GM18868 (cell line): ENCODE measurements at regions not wholly inside any gene's neighbourhood (a gene's known extent, or its start where the extent isn't known, plus 50 kb on each side); places are given as distances from the start of the nearest gene placed in this dataset.
"Not testable (repeated sequence)": the region's sequence is repeated elsewhere in the genome, so short reads cannot be mapped to it uniquely, and the experiment has no call there.

Experiments
- ATAC-seq: cut with Tn5 transposase; IDR thresholded peaks from one replicate; pipeline ENCODE4 v1.9.1; 2021; ENCODE audit warnings: mild to moderate bottlenecking, moderate library complexity; ENCODE audit not compliant: unreplicated experiment

DNA sequence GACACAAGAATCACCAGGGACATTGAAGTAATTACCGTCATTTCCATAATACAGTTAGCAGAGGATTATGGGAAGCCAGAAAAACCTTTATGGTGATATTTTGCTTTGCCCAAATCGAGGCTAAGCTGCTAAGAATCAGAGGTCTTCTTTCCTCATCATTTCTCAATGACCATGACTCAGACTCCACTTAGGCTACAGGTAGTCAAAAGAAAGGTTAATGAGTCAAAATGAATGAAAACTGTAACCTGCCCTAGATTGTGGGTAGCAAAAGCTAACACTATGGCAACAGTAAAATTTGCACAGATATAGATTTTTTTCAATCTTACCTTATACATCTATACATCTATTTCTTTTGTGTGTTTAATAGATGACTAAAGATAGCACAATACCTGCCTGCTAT, 185.8 kb downstream of the CARTPT start:
- ATAC-seq, result no peak

GRCh38 chr5:71905834-71906711, 187.0 kb downstream of the CARTPT start:
- ATAC-seq, result no peak

DNA sequence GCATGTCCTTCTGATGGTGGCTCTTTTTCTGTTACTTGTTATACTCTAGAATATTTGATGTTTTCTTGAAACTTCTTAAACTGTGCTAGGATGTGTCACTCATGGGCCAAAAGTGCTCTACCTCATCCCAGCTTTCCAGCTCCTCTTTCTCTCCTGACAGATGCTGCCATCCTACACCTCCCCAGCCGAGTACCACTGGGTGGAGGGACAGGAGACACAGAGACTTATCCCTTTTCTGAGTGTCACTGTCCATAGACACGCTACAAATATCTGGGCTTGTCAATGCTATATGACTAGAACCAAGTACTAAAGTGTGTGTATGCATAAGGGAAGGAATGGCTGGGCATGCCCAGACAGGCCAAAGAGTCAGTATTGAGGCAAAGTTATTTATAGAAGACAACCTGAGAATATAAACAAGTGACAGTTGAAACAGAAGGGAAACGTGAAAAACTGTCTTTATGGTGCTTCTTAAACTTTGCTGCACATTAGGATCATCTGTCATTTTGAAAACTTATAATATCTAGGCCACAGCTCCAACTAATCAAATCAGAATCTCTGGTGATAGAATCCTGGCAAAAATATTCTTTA, 188.0 kb downstream of the CARTPT start:
- no peak for ATAC-seq

GRCh38 chr5:71907608-71908145, 188.6 kb downstream of the CARTPT start:
- no peak for ATAC-seq

DNA sequence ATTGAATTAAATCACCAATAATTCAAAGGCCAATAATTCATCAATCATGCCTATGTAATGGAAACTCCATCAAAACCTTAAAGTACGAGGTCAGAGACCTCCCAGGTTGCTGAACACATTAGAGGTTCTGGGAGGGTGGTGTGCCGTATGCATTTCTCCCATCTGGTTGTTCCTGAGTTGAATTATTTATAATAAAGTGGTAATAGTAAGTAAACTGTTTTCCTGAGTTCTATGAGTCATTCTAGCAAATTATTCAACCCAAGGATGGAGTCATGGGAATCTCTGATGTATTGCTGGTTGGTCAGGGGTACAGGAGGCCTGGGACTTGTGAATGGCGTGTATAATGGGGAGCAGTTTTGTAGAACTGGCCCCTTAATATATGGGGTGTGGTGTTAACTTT, 191.7 kb downstream of the CARTPT start:
- no peak for ATAC-seq

GRCh38 chr5:71912021-71912420, 192.9 kb downstream of the CARTPT start:
- no peak for ATAC-seq

DNA sequence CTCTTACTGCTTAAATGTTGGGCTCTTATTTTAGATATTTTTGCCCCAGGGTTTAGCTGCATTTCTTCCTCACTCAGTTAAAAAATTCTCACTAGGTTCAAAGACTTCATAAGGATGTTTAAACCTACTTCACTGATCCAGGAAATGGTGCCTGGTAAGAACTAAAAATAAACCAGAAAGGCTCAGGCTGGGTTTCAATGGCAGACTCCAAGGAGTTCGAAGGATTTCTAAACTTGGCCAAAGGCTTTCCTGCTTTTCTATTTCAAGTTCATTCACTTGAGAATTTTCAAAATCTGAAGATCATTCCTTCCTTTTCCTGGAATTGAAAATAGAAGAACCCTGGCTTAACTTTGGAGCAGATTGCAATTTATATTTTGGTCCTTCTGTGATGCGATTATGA, 193.0 kb upstream of the MAP1B start:
- ATAC-seq, result no peak

DNA sequence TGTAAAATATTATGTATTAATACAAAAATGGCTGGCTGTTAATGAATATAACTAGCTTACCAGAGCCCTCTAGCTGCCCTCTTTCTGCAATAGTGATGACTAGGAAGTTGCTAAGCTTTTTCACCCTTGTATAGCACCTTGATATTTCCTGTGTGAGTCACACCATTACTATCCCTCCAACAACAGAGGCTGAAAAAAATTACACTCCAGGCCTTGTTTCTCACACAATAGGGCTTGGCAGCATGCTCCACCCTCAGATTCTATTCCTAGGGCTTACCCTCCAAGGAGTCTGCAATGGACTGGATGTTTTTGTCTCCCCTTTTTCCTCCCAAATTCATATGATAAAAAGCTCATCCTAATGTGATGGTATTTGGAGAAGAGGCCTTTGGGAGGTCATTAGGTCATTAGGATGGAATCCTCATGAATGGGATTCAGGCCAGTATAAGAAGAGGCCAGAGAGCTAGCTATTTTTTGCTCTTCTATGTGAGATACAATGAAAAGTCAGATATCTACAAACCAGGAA, 184.6 kb upstream of the MAP1B start:
- ATAC-seq, result no peak

- no peak for ATAC-seq
These were observed 183.5 kb upstream of the MAP1B start for GRCh38 chr5:71923755-71924154.

GRCh38 chr5:71924325-71924724, 182.9 kb upstream of the MAP1B start:
- no peak for ATAC-seq

DNA sequence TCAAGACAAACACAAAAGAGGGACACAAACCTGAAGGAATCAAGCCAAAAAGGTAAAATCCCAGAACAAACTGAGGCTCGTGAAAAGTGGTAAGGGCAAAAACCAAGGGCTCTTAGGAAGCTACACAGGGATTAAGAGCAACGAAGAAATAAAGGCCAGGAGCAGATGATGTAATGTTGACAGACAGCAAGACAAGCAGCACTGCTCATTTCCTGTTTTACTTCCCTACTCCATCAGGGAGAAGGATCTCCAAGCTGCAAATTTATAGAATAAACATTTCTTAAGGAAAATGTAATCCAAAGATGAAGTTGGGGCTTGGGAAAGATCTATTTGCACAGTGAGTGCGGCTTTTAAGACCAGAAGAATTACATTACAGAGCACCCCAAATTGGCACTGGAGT, 182.3 kb upstream of the MAP1B start:
- ATAC-seq, result no peak

DNA sequence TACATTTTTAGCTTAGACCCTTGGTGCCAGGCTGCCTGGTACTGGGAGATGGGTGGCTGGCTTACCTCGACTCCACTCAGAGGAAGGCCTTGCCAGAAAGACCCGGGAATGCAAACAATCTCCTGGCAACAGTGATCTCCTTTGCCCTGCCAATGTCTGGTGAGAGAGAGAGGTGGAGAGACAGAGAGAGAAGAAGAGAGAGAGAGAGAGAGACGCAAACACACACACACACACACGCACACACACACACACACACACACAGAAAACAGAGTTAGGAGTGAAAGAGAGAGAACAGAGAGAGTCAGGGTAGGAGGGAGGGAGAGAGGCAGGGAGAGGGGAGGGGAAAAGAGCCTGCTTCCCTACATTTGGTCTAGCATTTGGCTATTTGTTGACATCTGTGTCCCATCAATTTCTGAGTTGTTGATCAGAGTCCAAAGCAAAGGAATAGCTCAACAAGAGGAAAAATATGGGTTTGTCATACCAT, 181.6 kb upstream of the MAP1B start:
- no peak for ATAC-seq

GRCh38 chr5:71929003-71929402, 178.3 kb upstream of the MAP1B start:
- ATAC-seq, result no peak

DNA sequence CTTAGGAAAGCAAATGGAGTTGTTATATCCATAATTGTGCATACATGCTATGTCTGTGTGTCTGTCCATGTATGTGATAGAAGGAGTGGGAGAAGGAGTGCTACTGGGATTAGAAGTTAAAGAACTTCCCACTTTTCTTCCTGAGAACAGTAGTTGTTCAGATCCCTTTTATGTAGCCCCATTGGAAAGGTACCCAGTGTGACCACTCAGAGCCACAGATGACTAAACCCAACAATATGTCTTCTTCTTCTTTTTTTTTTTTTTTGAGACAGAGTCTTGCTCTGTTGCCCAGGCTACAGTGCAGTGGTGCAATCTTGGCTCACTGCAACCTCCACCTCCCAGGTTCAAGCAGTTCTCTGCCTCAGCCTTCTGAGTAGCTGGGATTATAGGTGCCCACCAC, 176.7 kb upstream of the MAP1B start:
- not testable (repeated sequence) for ATAC-seq

- ATAC-seq, result no peak
These were observed 175.1 kb upstream of the MAP1B start for GRCh38 chr5:71932131-71932654.

DNA sequence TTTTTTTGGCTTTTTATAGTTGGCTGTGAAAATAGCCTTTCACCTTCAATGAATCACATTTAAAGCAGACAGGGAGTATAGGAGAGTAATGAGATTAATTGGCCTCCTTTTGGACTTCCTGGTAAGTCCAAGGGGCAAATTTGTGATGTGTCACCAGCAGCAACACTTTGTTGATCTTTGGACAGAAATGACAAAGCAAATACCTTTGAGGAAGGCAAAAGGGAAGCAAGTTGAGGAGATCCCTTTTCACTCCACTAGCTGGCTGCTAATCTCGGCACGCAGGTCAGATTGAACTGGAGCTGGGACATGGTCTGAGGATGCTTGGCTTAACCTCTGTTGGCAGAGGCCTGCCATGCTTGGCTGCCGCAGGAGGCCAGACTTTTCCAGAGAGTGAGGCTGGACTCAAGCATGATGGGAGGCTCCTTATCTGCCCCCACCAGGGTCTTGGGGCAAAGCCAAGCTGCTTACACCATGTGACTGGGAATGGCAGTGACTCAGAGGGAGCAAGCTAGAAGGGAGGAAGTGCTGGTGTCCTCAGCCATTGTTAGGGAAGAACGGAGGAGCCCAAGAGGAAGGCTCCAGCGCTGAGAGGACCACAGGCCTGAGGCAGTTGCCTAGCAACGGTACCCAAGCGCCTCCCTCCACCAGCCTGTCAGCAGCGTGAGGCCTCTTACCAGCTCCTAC, 174.5 kb upstream of the MAP1B start:
- no peak for ATAC-seq

DNA sequence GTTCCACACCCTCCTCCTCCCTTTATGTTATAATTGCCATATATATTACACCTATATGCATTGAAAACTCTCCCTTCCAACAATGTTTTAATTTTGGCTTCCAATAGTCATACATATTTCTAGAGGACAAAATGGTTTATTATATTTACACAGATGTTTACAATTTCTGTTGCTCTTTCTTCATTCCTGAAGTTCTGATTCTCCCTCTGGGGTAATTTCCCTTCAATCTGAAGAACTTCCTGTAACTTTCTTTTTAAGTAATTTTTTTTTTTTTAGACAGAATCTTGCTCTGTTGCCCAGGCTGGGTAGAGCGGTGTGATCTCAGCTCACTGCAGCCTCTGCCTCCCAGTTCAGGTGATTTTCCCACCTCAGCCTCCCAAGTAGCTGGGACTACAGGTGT, 173.0 kb upstream of the MAP1B start:
- ATAC-seq, result no peak

- ATAC-seq, result no peak
These were observed 169.2 kb upstream of the MAP1B start for GRCh38 chr5:71937921-71938698.

DNA sequence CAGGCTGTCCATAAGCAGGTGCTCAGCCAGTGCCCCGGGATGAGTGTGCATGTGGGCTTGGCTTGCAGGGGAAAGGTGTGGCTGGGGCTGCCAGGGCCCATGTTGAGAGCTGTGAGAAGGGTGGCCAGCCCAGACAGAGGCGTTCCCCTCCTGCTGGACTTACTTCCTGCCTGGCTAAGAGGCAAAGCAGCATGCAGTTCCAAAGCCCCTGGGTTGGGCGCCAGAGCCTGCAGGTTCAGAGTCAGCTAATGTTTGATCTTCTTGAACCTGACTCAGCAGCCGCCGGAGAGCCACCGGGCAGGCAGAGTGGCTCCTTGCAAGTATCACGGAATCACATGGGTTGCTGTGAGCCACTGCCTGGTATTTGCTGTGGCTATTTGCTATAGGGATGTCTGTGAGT, 168.4 kb upstream of the MAP1B start:
- no peak for ATAC-seq
